HG03280 (cell line): ENCODE measurements at regions not wholly inside any gene's neighbourhood (a gene's known extent, or its start where the extent isn't known, plus 50 kb on each side); places are given as distances from the start of the nearest gene placed in this dataset.
"Not testable (repeated sequence)": the region's sequence is repeated elsewhere in the genome, so short reads cannot be mapped to it uniquely, and the experiment has no call there.

ENCODE experiments used
- ATAC-seq: cut with Tn5 transposase; IDR thresholded peaks from one replicate; pipeline ENCODE4 v1.9.1; 2021; ENCODE audit warnings: mild to moderate bottlenecking, moderate library complexity; ENCODE audit not compliant: unreplicated experiment

DNA sequence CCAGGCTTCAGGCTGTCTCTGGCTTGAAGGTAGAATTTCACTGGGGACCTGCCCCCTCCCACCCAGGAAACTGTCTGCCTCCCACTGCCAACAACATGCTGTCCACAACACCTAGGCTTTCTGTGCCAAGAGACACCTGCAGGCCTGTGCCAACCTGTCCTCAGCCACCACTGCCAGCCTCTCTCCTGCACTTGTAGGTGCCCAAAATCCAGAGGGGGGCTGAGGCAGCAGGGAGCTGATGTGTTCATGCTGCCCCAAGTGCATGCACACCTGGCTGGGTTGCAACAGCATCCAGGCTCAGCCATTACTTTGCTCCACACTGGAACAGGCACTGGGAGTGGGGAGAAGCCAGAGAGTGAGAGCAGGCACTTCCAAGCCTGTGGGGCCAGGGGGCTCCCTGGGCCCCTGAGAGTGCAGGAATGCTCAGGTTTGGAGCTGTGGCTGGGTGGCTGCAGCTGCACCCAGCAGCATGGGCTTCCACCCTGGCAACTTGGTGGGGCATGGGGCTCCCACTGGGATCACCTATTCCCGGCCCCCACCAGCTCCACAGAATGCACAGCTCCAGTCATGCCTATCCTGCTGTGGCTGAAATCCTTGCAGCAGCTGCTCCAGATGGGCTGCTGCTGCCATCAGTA, 218.1 kb upstream of the OBI1 start:
- ATAC-seq = no peak

GRCh38 chr13:78875792-78876580, 217.0 kb upstream of the OBI1 start:
- ATAC-seq = peak; percentile 73

- ATAC-seq = no peak
These were observed 210.0 kb upstream of the OBI1 start for GRCh38 chr13:78868991-78869390.

DNA sequence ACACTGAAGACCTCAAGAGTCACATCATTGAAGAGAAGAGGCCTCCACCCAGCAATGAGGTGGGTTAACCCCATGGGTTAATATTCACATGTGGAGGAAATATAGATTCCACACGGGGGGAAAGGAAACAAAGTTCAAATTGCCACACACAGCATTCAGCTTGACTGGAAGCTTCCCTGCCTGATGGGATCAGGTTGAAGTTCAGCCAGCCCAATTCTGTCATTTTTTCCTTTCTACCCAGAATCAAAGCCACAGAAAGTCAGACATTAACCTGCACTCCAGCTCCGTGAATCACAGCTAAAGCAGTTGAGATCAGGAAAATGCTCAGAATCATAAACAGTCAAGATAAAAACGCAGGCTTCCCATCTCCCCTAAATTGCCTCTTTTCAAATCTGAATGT, 208.7 kb upstream of the OBI1 start:
- no peak for ATAC-seq

DNA sequence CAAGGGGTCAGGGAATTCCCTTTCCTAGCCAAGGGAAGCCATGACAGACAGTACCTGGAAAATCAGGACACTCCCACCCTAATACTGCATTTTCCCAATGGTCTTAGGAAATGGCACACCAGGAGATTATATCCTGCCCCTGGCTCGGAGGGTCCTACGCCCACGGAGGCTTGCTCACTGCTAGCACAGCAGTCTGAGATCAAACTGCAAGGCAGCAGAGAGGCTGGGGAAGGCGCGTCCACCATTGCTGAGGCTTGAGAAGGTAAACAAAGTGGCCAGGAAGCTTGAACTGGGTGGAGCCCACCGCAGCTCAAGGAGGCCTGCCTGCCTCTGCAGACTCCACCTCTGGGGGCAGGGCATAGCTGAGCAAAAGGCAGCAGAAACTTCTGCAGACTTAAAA, 207.1 kb upstream of the OBI1 start:
- ATAC-seq = not testable (repeated sequence)

DNA sequence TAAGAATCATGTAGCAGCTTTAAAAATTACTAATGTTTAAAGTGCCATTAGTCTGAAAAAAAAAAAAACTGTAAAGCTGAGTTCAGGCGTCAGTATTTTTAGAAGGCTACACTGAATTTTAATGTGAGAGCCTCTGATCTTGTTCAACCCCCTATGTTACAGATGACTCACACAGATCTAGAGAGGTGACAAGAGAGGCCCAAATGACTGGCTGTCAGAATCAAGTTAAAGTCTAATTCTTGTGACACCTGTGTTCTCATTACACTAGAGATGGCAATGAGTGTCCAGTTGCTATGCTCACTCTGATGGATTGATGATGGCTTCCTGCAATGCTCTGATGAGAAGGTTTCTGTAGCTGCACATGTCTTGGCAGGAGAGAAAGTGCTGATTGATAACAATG, 203.5 kb upstream of the OBI1 start:
- ATAC-seq = no peak

- no peak for ATAC-seq
These were observed 193.8 kb upstream of the OBI1 start for GRCh38 chr13:78852709-78853108.

DNA sequence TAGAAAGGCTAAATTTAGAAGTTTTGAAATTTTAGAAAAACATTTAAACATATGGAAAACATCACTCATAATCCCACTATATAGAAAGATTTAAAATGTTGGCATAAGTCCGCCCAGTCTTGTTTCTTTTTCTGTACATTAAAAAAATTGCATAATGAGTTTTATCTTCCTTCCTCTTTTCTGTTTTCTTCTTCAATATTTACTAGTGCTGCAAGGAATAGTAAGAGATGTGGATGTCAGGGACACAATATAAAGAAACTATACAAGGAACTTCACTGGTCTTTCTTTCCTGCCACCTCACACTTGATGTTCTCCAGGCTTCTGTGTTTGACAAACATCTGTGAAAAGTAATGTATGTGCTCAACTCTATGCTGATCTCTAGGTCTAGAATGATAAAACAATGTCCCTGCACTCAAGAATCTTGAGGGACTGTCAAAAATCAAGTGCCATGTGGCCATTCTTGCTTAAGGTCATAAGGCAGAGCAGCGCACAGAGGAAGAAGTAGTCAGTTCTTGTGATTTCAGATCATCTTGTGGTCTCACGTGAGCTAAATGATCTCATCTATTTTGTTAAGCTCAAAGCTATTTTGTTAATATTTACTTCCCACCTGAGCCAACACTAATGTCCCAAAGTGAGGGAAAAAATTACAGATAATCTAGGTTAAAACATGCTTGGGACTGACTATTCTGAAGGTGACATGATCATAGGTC, 186.9 kb upstream of the OBI1 start:
- ATAC-seq = no peak

DNA sequence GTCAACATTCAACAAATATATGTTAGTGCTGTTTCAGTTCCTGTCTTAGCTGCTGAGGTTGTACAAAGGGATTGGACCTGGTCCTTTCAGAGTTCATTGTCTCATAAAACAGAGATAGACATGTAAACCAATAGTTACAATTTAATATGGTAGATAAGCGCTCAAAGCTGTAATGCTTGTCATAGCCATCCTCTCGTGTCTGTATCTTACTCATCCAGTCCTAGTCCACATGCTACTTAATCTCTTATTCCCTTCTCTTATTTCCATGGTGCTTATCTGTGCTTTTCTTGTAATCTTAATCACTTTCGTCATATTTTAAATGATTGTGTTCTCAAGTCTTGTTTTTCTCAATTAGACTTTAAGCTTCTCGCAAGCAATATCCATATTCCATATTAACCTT, 185.2 kb upstream of the OBI1 start:
- ATAC-seq = no peak

- ATAC-seq = no peak
These were observed 182.5 kb upstream of the OBI1 start for GRCh38 chr13:78841358-78841963.

GRCh38 chr13:78836238-78836784, 177.4 kb upstream of the OBI1 start:
- no peak for ATAC-seq

DNA sequence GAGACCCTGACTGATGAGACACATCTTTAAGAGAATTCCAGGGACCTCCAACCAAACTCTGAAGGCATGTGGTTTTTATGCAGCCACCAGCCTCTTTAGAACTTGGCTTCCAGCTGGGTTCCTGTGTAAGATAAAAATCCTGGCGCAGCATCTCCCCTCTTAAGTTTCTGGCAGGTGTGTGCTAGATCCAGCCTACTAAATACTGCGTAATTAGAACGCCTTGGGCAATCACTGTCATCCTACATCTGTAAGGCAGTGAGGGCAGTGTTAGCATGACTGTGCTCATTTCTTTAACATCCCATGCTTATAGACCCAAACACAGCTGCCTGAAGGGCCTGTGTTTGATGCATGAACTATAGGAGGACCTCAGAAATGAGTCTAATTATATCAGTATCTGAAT, 173.5 kb upstream of the OBI1 start:
- ATAC-seq = no peak

- no peak for ATAC-seq
These were observed 171.6 kb upstream of the OBI1 start for GRCh38 chr13:78830508-78830907.

- no peak for ATAC-seq
These were observed 170.9 kb upstream of the OBI1 start for GRCh38 chr13:78829821-78830220.

DNA sequence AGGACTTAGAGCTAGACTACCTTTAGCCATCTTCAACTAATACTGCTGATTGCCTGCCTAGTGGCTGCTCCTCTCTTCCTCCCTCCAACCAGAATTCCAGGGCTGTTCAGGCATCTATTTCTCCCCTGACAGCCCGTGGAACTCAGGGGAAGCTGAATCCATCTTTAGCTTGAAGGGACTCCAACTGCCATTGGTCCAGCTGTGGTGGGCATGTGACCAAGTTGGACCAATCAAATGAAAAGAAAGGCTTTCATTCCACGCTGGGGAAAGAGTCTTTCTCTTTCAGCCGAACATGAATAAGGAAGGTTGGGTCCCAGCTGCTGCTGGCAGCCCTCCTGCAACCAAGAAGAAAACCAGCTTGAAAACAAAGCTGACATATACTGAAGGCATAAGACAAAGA, 168.5 kb upstream of the OBI1 start:
- ATAC-seq = no peak

GRCh38 chr13:78826936-78827335, 168.0 kb upstream of the OBI1 start:
- ATAC-seq = no peak

DNA sequence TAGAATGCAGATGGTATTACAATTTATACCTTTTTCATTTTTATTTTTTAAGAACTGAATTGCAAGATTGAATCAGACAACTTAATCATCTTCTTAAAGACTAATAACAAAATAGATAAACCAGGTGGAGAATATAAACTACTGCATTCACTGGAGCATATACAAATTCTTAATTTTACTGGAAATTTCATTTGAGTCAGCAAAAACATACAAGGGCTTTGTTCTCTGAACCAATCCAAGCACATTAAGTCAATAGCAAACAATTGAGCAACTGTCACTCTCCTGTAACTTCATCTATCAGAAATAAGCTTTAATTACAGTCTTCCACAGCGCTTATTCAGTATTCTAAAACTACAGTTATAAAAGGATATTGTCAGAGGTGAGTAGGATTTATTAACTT, 167.4 kb upstream of the OBI1 start:
- no peak for ATAC-seq

GRCh38 chr13:78820541-78820940, 161.6 kb upstream of the OBI1 start:
- ATAC-seq = no peak

DNA sequence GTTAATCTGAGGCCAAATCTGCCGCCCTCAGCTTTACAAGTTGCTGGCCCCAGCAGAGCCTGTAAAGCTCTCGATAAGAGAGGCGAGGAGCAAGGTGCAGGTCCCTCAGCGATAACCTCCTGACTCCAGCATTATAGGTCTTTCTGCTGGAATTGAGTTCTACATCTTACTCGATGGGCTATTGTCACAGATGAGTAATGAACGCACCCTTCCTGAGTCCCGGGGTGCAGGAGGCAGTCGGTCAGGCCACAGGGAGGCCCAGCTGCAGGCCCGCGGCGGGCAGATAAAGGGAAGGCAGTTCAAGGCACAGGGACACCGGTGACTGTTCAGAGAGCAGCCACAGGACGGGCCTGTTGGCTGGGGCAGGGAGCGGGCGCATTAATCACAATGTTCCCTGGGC, 157.6 kb upstream of the OBI1 start:
- ATAC-seq = no peak

DNA sequence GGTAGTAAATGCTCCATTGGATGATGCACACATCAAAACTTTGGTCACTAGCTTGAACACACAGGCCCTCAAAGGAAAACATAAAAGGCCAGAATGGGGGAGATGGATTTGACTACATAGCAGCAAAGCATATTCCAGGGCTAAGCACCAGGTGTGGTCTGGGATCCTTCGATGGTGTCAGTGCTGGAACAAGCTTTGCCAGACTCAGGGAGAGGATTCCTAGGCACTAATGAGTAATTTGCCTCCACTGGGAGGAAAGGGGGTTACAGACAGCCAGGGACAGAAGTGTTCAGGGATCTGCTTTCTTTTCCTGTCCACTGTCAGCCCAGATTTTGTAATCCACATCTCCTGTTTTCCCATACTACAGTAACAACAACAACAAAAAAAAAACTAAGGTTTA, 157.2 kb upstream of the OBI1 start:
- no peak for ATAC-seq

DNA sequence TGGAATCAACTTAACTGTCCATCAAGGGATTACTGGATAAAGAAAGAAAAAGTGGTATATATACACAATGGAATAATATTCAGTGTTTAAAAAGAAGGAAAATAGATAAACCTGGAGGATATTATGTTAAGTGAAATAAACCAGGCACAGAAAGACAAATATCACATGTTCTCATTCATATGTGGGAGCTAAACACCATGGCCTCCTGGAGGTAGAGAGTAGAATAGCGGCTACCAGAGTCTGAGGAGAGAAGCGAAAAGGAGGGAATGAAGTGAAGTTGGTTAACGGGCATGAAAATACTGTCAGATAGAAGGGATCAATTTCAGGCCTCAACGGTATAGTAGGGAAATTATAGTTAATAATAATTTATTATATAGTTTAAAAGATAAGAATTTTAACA, 147.5 kb upstream of the OBI1 start:
- ATAC-seq = peak; percentile 78
